ENCODE measurements at regions not wholly inside any gene's neighbourhood (a gene's known extent, or its start where the extent isn't known, plus 50 kb on each side); places are given as distances from the start of the nearest gene placed in this dataset.
"Not testable (repeated sequence)": the region's sequence is repeated elsewhere in the genome, so short reads cannot be mapped to it uniquely, and the experiment has no call there.

GRCh38 chr9:106058460-106058859 lies 364.1 kb downstream of the TMEM38B start:
- DNase-seq = no peak

GRCh38 chr9:106059886-106060285 lies 365.5 kb downstream of the TMEM38B start:
- no peak for DNase-seq

GRCh38 chr9:106060885-106061284 lies 366.5 kb downstream of the TMEM38B start:
- no peak for DNase-seq

- no peak for DNase-seq
These were observed 367.9 kb downstream of the TMEM38B start for GRCh38 chr9:106062250-106062649.

GRCh38 chr9:106065136-106065535 lies 370.8 kb downstream of the TMEM38B start:
- no peak for DNase-seq

- no peak for DNase-seq
These were observed 371.4 kb downstream of the TMEM38B start for GRCh38 chr9:106065579-106066214.

- DNase-seq = no peak
These were observed 372.7 kb downstream of the TMEM38B start for GRCh38 chr9:106066940-106067524.

GRCh38 chr9:106069241-106069640 lies 374.9 kb downstream of the TMEM38B start:
- no peak for DNase-seq

GRCh38 chr9:106072421-106072820 lies 378.1 kb downstream of the TMEM38B start:
- no peak for DNase-seq

- DNase-seq = no peak
These were observed 379.7 kb downstream of the TMEM38B start for GRCh38 chr9:106074006-106074405.

- DNase-seq = no peak
These were observed 381.1 kb downstream of the TMEM38B start for GRCh38 chr9:106075236-106075959.

GRCh38 chr9:106075960-106076327 lies 381.6 kb downstream of the TMEM38B start:
- no peak for DNase-seq

GRCh38 chr9:106076711-106077110 lies 382.4 kb downstream of the TMEM38B start:
- no peak for DNase-seq

- DNase-seq = no peak
These were observed 383.4 kb downstream of the TMEM38B start for GRCh38 chr9:106077731-106078130.

GRCh38 chr9:106082621-106083020 lies 388.3 kb downstream of the TMEM38B start:
- DNase-seq = no peak

GRCh38 chr9:106084702-106085101 lies 390.4 kb downstream of the TMEM38B start:
- DNase-seq = no peak

GRCh38 chr9:106085479-106085878 lies 391.1 kb downstream of the TMEM38B start:
- no peak for DNase-seq

- no peak for DNase-seq
These were observed 397.7 kb downstream of the TMEM38B start for GRCh38 chr9:106092083-106092482.

- DNase-seq = no peak
These were observed 408.5 kb downstream of the TMEM38B start for GRCh38 chr9:106102821-106103220.

- no peak for DNase-seq
These were observed 410.5 kb downstream of the TMEM38B start for GRCh38 chr9:106104887-106105286.

GRCh38 chr9:106106396-106106795 lies 412.1 kb downstream of the TMEM38B start:
- DNase-seq = no peak

GRCh38 chr9:106107716-106108115 lies 413.4 kb downstream of the TMEM38B start:
- no peak for DNase-seq

GRCh38 chr9:106109706-106110105 lies 415.4 kb downstream of the TMEM38B start:
- not testable (repeated sequence) for DNase-seq

- no peak for DNase-seq
These were observed 416.1 kb downstream of the TMEM38B start for GRCh38 chr9:106110483-106110882.
